Nephron progenitor cell (in vitro differentiated cells): ENCODE measurements at regions not wholly inside any gene's neighbourhood (a gene's known extent, or its start where the extent isn't known, plus 50 kb on each side); places are given as distances from the start of the nearest gene placed in this dataset.

Experiments
- DNase-seq: peaks from one replicate; pipeline ENCODE4 v3.0.0; 2021
- H3K27ac Mint-ChIP-seq: 2 replicates; pipeline ENCODE4 v1.8.0; 2021; ENCODE audit warnings: mild to moderate bottlenecking, moderate library complexity, mixed read lengths
- H3K27me3 Mint-ChIP-seq: 2 replicates; pipeline ENCODE4 v1.8.0; 2021; ENCODE audit warnings: mild to moderate bottlenecking, low read depth, mixed read lengths; ENCODE audit not compliant: poor library complexity
- H3K36me3 Mint-ChIP-seq: 2 replicates; pipeline ENCODE4 v1.8.0; 2021; ENCODE audit warnings: low read depth, mixed read lengths
- H3K4me1 Mint-ChIP-seq: 2 replicates; pipeline ENCODE4 v1.8.0; 2021; ENCODE audit warnings: mixed read lengths
- H3K4me3 Mint-ChIP-seq: 2 replicates; pipeline ENCODE4 v1.8.0; 2021; ENCODE audit warnings: mild to moderate bottlenecking, moderate library complexity, mixed read lengths
- H3K9me3 Mint-ChIP-seq: 2 replicates; pipeline ENCODE4 v1.8.0; 2021; ENCODE audit warnings: mild to moderate bottlenecking, moderate library complexity, mixed read lengths
- TF ChIP-seq, protein P1 (sequence below): fragments of 200-600 bp; sonication (generic); IDR thresholded peaks from 2 replicates; pipeline ENCODE4 v1.5.0; 2021; ENCODE audit warnings: antibody characterized with exemption

DNA sequence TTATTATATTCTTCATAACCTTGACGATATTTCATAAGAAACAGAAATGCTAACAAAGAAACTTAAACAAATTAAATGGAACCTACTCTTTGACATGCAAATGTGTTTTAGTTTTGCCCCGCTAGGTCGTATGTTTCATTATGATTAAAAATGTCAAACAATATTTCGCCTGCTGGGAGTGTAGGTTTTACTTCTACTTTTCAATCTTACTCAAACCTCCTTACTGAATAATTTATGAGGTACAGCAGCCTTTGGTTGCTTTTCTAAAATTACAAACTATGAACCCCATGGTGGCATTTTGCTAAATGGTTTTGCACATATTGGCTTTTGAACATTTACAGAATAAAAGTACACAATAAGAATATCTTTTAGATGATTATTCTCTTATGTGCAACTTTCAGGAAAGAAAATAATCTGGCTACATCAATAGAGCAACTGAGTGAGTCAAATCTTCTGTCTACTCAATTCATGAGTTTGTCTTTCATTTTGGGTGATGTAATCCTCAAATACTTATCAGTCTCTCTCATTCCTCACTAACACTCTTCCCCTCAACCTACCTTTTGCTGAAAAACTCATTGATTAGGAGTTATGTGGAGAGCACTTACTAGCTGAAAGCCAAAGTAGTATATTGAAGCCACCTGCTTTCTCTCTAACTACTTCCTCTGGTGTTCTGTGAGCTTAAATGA lies 1226.4 kb downstream of the XPNPEP1 start:
- no peak for DNase-seq
- Mint-ChIP-seq H3K4me1 (no peaks in the 10 kb centered on the region), H3K27ac (no peak overlapping the region), H3K27me3 (peaks cover 6% of the 10 kb centered on the region), H3K9me3 (no peaks in the 10 kb centered on the region), H3K36me3 (no peaks in the 10 kb centered on the region), H3K4me3 (no peak overlapping the region)
- TF ChIP-seq, protein P1, sequence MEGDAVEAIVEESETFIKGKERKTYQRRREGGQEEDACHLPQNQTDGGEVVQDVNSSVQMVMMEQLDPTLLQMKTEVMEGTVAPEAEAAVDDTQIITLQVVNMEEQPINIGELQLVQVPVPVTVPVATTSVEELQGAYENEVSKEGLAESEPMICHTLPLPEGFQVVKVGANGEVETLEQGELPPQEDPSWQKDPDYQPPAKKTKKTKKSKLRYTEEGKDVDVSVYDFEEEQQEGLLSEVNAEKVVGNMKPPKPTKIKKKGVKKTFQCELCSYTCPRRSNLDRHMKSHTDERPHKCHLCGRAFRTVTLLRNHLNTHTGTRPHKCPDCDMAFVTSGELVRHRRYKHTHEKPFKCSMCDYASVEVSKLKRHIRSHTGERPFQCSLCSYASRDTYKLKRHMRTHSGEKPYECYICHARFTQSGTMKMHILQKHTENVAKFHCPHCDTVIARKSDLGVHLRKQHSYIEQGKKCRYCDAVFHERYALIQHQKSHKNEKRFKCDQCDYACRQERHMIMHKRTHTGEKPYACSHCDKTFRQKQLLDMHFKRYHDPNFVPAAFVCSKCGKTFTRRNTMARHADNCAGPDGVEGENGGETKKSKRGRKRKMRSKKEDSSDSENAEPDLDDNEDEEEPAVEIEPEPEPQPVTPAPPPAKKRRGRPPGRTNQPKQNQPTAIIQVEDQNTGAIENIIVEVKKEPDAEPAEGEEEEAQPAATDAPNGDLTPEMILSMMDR, result no peak

GRCh38 chr10:108691126-108691525 lies 1232.2 kb downstream of the XPNPEP1 start:
- H3K27me3 Mint-ChIP-seq, result no peaks in the 10 kb centered on the region
- H3K36me3 Mint-ChIP-seq, result no peaks in the 10 kb centered on the region

DNA sequence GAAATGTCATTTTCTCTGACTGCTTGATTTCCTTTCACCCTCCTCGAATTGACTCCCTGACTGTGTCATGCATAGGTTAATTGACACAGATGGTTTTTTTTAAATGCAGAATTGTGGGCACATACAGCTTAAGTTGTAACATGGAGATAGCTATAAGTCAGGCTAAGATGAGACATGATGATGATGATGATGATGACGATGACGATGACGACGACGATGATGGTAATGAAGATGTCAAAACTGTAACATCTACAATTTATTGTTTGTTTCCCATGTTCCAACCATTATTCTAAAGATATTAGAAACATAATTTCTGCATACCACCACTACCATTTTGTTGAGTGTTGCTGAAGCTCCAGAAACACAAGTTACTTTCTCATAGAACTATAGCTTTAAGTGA lies 1232.8 kb downstream of the XPNPEP1 start:
- H3K27me3 Mint-ChIP-seq, result no peaks in the 10 kb centered on the region

More at GRCh38 chr10:108691126-108691525, 1232.2 kb downstream of the XPNPEP1 start:
- Mint-ChIP-seq H3K9me3 (no peaks in the 10 kb centered on the region), H3K4me3 (no peak overlapping the region), H3K4me1 (no peaks in the 10 kb centered on the region), H3K27ac (no peak overlapping the region)
- no peak for DNase-seq
- TF ChIP-seq, protein P1, result no peak

DNA sequence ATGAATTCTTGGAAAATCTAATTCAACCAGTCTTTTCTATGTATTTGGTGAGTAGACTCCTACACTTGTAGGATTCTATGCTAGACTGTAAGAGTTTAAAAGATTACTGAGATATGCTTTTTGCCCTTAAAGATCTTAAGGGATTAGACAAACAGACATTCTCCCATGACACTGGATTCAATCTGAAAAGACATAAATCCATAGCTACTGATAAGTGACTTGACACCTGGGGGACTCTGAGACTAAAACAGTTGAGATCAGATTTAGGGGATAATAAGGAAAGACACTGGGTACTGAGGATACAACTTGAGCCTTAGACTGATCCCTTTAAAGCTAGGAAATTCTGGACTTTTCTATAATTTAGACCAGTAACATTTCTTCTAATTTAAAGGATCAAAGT lies 1233.4 kb downstream of the XPNPEP1 start:
- Mint-ChIP-seq H3K36me3 (no peaks in the 10 kb centered on the region), H3K27me3 (no peaks in the 10 kb centered on the region), H3K4me1 (no peaks in the 10 kb centered on the region), H3K27ac (no peak overlapping the region), H3K4me3 (no peak overlapping the region), H3K9me3 (no peaks in the 10 kb centered on the region)
- DNase-seq, result no peak
- TF ChIP-seq, protein P1, result no peak

More for the DNA sequence above, 1232.8 kb downstream of the XPNPEP1 start:
- Mint-ChIP-seq H3K36me3 (no peaks in the 10 kb centered on the region), H3K4me1 (no peaks in the 10 kb centered on the region), H3K9me3 (no peaks in the 10 kb centered on the region), H3K27ac (no peak overlapping the region), H3K4me3 (no peak overlapping the region)
- TF ChIP-seq, protein P1, result no peak
- no peak for DNase-seq

- DNase-seq, result no peak
- H3K27me3 Mint-ChIP-seq, result no peaks in the 10 kb centered on the region
Observed at GRCh38 chr10:108688314-108688713, 1235.0 kb downstream of the XPNPEP1 start.

More at GRCh38 chr10:108688314-108688713, 1235.0 kb downstream of the XPNPEP1 start:
- TF ChIP-seq, protein P1, result no peak
- H3K4me3 Mint-ChIP-seq, result no peak overlapping the region
- H3K27ac Mint-ChIP-seq, result no peak overlapping the region
- H3K9me3 Mint-ChIP-seq, result no peaks in the 10 kb centered on the region
- H3K36me3 Mint-ChIP-seq, result no peaks in the 10 kb centered on the region
- H3K4me1 Mint-ChIP-seq, result peaks cover 6% of the 10 kb centered on the region
